T-helper 22 cell (primary cell): ENCODE measurements at regions not wholly inside any gene's neighbourhood (a gene's known extent, or its start where the extent isn't known, plus 50 kb on each side); places are given as distances from the start of the nearest gene placed in this dataset.

Experiments used
- DNase-seq: peaks from one replicate; pipeline ENCODE4 v3.0.0-alpha.2; 2020; ENCODE audit warnings: low read depth

DNA sequence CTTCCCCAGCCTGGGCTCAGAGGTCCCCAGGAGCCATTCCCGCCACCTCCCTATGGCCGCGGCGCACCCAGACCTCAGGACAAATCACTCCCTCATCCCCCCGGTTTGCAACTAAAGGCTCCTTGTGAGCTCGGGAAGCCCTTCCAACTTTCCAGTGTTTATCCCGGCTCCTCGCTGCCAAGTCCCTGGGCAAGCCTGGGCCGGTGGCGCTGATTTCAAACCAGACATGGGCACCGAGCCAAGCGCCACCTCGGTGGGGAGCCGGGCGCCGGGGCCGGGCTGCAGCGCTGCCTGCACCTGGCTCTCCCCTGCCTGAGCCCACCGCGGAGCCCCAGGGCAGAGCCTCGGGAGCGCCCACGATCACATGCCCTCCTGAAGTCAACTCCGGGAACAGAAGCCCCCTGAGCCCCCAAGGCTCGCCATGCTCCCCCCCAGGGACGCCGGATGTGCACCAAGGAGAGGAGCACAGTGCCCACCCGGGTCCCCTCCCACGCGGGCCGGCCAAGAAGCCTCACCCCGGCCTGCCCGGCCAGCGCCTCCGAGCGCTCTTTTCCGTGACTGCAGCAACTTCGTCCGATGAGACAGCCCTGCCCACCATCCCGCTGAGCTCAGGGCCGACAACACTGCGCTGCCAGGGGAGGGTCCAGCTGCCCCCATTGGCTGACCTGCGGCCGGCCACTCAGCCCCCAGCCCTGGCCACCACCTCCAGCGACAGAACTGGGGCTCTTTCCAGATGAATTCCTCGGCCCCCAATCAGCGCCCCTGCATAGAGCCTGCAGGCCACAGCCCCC, 50.0 kb downstream of the NCOR2 start:
- DNase-seq = no peak

GRCh38 chr12:124516850-124517249, 50.6 kb downstream of the NCOR2 start:
- no peak for DNase-seq

DNA sequence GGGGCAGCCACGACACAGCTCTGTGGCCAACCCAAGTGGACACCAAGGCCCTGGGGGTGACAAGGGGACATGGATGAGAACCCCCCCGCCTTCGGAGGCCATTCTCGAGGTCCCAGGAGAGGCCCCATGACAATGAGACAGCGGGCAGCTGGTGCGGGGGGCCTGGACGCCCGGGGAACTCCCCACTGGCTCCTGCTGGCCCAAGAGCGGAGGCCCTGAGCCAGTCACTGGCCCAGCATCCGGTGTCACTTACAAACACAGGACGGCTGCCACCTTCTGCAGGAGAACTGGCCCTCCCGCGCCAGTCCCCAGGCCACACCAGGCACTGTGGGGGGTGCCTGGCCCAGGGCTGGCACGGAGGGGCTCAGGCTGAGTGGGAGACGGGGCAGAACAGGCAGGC, 51.4 kb downstream of the NCOR2 start:
- no peak for DNase-seq

GRCh38 chr12:124514996-124515932, 52.1 kb downstream of the NCOR2 start:
- no peak for DNase-seq

- no peak for DNase-seq
Measured at GRCh38 chr12:124514145-124514995, 53.0 kb downstream of the NCOR2 start.

GRCh38 chr12:124513297-124513867, 54.0 kb downstream of the NCOR2 start:
- DNase-seq = no peak

DNA sequence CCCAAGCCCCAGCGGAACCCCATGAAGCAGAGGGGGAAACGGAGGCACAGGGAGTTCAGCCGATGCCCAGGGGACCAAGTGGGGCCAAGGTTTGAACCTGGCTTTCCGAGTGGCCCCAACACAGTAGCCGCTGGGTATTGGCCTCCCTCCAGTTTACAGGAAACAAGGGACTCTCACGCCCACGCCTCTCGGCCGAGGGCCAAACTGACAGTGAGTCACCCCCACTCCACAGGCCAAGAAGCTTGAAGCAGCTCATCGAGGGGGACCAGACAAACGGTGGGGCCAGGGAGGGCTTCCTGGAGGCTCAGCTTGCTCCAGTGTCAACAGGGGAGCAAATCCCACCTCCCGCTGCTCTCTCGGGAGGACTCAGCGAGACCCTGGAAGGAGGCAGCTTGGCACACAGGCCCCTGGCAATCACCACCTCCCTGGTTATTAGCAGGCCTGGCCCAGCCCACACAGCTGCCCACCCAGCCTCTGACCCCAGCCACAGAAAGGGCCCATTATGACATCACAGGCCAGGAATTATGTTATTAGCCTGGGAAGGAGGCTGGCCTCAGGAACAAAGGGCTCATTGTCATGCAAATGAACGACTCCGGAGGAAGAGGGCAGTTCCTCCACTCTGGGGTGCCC, 54.6 kb downstream of the NCOR2 start:
- no peak for DNase-seq

GRCh38 chr12:124511259-124511985, 56.0 kb downstream of the NCOR2 start:
- no peak for DNase-seq

DNA sequence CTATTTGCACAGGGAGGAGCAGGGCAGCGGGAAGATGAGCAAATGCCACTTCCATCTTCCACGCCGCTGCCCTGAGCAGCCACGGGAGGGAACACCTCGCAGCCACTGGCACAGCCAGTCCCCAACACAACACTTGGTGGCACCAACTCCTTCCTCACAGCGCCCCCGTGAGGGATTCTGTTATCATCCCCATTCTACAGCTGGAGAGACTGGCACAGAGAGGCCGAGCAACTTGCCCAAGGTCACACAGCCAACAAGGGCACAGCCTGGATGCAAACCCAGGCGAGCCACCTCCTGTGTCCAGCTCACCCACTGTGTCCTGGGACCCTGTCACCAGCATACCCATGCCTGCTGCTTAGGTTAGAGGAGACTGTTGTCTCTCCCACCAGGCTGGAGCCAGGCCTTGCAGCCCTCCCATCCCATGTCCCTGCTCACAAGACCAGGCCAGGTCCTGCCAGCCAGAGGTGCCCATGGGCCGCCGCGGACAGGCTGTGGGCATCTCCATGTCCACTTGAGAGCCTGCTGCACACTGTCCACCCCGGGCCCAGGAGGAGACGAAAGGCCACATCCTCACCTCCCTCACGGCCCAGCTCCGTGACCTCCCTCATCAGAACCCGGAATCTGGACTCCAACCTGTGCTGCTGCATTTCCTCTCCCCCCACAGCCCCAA, 57.0 kb downstream of the NCOR2 start:
- DNase-seq = no peak

GRCh38 chr12:124509676-124510300, 57.6 kb downstream of the NCOR2 start:
- no peak for DNase-seq

GRCh38 chr12:124509300-124509675, 58.1 kb downstream of the NCOR2 start:
- DNase-seq = no peak

DNA sequence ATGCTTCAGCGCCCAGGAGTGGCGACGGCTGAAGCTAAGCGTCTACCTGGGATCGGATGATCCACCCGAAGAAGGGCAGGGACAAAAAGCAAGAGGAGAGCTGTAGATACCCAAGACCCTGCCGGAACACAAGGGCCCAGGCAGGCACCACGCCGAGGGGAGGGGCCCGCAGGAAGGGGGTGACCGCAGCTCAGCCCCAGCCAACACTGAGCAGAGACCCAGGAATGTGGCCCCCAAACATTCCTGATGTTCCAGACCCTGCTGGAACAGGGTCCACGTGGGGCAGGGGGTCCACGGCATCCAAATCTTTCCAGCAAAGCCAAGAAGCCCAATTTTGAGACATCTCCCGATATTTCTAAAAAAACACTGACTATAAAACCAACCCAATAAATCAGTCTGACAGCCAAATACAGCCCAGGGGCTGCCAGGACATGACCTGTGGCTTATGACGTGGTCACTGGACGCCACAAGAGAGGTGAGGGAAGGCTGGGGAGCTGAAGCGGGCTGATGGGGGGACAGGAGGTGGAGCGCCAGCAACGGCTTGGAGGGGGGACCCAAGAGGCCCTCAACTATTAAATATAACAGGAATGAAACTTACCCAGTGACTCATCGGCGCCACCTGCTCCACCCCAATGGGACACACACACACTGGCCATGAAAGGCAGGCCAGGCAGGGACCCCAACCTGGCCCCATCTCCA, 58.9 kb downstream of the NCOR2 start:
- no peak for DNase-seq

DNA sequence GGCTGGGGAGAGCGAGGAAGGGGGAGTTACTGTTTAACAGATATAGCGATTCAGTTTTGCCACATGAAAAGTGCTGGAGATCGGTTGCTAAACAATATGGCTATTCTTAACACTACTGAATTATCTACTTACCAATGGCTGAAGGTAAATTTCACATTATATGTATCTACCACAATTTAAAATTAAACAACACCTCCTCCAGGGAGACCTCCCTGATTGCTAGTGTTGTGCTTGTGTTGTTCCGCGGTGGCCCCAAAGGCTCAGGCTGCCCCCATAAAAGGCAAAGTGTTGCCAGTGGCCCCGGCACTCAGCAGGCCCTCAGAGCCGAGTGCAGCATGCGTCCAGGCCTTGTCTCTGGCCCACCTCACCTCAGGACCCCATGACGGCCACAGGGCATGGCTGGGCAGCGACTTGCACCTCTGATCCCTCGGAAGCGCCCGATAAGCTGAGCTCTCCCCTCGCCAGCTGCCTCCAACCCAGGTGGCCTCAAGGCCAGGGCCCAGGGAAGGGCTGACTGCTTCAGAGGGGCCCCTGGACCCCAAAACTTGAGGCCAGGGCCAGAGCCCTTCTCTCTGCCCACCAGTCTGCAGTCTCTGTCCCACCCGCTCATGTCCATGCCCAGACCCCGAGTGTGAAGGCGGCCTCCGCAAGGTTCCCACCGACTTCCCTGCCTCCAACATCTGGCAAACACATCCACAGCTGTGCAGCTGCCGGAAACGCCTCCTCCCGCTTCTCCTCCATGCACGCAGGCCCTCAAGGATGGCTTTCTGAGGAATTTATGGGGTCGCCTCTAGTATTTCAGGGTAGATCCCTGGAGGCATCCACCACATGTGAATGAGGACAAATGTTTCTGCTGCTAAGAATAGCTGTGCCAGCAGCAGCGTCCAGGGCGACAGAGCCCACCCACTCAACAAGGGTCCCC, 60.0 kb downstream of the NCOR2 start:
- DNase-seq = no peak

DNA sequence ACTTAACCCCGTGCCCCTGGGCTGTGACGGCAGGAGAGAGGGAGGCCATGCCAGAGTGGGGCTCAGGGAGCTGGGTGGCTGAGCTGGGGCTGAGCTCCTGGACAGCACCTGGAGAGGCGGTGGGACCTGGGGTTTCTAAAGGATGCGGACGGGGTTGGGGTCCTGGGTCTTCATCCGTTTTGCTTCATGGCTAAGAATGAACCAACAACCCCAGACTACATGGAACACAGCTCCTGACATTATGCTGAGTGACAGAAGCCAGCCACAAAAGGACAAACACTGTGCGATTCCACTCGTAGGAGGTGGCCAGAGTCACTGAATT, 60.6 kb downstream of the NCOR2 start:
- DNase-seq = no peak

DNA sequence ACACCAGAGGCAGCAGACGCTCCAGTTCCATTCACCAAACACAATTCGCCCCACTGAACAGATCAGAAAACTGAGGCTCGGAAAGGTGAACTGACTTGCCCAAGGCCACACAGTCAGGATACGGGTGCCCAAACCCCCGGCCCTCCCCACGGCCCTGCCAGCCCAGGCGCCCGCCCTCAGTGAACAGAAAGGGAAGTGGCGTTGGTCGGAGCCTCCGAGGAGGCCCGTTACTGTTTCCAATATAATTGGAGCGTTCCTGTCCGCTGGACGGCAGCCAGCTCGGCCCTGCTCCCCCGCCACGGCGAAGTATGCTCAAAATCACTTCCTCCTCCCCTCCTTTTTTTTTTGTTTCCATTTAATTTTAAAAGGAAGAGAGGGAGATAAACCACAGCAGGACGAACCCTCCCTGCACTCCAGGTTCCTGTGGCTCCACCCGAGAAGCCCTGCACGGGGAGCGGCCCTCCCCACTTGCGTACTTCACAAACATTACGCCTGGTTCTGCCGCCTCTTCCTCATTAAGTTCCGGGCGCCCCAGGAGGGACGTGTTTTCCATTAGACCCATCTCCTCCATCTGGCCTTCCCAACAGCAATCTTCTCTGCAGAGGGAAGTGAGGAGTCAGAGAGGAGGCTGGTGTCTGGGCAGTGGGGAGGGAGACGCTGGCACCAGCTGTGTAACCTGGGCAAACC, 61.1 kb downstream of the NCOR2 start:
- no peak for DNase-seq

DNA sequence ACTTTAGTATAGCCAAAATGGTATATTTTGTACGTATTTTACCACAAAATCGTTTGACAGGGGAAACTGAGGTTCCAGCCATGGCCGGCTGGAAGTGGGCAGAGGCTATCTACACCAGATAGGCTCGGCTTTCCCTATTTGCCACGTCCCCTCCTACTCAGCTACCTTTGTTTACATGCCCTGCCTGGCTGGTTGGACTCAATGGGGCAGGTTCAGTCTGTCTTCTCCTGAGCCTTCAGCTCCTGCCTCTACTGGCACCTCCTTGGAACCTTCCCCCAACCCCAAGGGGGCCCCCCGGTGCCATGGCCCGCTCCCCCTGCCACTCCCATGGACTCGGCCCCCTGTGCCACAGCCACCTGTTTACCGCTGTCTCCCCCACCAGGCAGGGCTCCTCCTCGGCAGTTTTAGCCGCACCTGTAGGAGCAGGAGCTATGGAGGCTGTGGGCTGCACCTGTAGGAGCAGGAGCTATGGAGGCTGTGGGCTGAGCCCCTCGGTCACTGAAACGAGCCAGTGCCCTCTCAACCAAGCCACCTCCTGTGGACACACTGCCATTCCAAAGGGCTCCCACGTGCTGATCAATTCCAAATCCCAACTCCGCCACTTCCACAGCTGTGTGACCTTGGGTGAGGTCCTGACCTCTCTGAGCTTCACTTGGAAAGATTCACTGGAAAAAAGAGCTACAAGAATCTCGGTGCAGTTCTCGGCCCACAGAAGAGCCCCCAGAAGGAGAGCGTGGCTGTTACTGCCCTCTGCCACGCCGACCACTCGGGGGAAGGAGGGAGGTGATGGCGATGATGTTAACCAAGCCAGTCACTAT, 62.2 kb downstream of the NCOR2 start:
- no peak for DNase-seq
